HCT116 (cell line): ENCODE measurements at regions not wholly inside any gene's neighbourhood (a gene's known extent, or its start where the extent isn't known, plus 50 kb on each side); places are given as distances from the start of the nearest gene placed in this dataset.

Experiments
- ATAC-seq: fragments of 200-7000 bp; cut with Tn5 transposase; 2 replicates; pipeline ENCODE4 v1.9.1; 2020; ENCODE audit warnings: mild to moderate bottlenecking, moderate library complexity
- BruUV-seq: library from RNA; stranded (reverse); fragments of 400-500 nt; replicated peaks from 2 replicates; lab custom pipeline; 2021; lab: Mats Ljungman, UMichigan
- CTCF ChIA-PET: fragments of 300-600 bp; sonication (Branson Sonifier 250); formaldehyde crosslinking; loops from one replicate; lab custom pipeline; 2021; ENCODE audit warnings: antibody characterized with exemption; lab: Charles Lee
- POLR2A ChIA-PET: fragments of 300-600, 350-600 bp; sonication (Branson Sonifier 250); formaldehyde crosslinking; loops from one replicate; lab custom pipeline; 2021; ENCODE audit warnings: antibody characterized with exemption; lab: Charles Lee
- RAD21 ChIA-PET, 2 experiments: fragments of 300-600 bp; sonication (Branson Sonifier 250); formaldehyde crosslinking; loops; one replicate each; lab custom pipeline; 2023; ENCODE audit warnings: low total read pairs in 2 of 2; ENCODE audit not compliant: uncharacterized antibody in 2 of 2, unreplicated experiment in 2 of 2, low non-redundant PET in 1 of 2; lab: Charles Lee
- DNase-seq: peaks from one replicate; pipeline ENCODE4 v3.0.0-alpha.2; 2010; ENCODE audit warnings: low read depth, low spot score
- H2AFZ ChIP-seq: fragments of 200-600 bp; shearing (Covaris generic), sonication (generic); 2 replicates; pipeline ENCODE4 v1.6.1; 2017; ENCODE audit warnings: low read depth, mixed run types, mixed read lengths, antibody characterized with exemption, low read length; ENCODE audit not compliant: poor library complexity, severe bottlenecking
- H3K27ac ChIP-seq: 2 replicates; pipeline ENCODE4 v1.5.1; 2012; ENCODE audit warnings: low read depth, low read length
- H3K27me3 ChIP-seq: fragments of 200-600 bp; sonication (generic); 2 replicates; pipeline ENCODE4 v1.6.1; 2016; ENCODE audit warnings: mixed run types, low read length, mixed read lengths; ENCODE audit not compliant: insufficient read depth
- H3K36me3 ChIP-seq, 2 experiments: fragments of 200-500 bp in 1 of 2; fragments of 200-600 bp in 1 of 2; sonication (Bioruptor generic) in 1 of 2; sonication (generic) in 1 of 2; 2 replicates each; pipeline versions ENCODE4 v1.5.1 to v1.6.1; 2014 to 2016; ENCODE audit warnings: low read length in 2 of 2, inconsistent platforms in 1 of 2, mixed read lengths in 1 of 2, mixed run types in 1 of 2; ENCODE audit not compliant: insufficient read depth in 2 of 2, control insufficient read depth in 1 of 2
- H3K4me1 ChIP-seq, 2 experiments: fragments of 200-600 bp in 1 of 2; sonication (generic) in 1 of 2; 2 replicates each; pipeline versions ENCODE4 v1.5.1 to v1.6.1; 2012 to 2017; ENCODE audit warnings: low read length in 2 of 2, inconsistent platforms in 1 of 2, mild to moderate bottlenecking in 1 of 2, mixed read lengths in 1 of 2, mixed run types in 1 of 2, moderate library complexity in 1 of 2; ENCODE audit not compliant: insufficient read depth in 2 of 2, control insufficient read depth in 1 of 2
- H3K4me2 ChIP-seq: fragments of 200-600 bp; sonication (generic); 2 replicates; pipeline ENCODE4 v1.6.1; 2017; ENCODE audit warnings: mixed run types, low read length, mixed read lengths
- H3K4me3 ChIP-seq, 2 experiments: fragments of 200-600 bp in 1 of 2; sonication (generic) in 1 of 2; replicated peaks in 1 of 2; 2 replicates each; pipeline ENCODE4 v1.5.1; 2011 to 2016; ENCODE audit warnings: low read length in 2 of 2, control low read depth in 1 of 2, low read depth in 1 of 2, mild to moderate bottlenecking in 1 of 2, mixed read lengths in 1 of 2, mixed run types in 1 of 2
- H3K79me2 ChIP-seq: fragments of 200-600 bp; sonication (generic); 2 replicates; pipeline ENCODE4 v1.6.1; 2017; ENCODE audit warnings: mild to moderate bottlenecking, mixed run types, low read length, moderate library complexity, mixed read lengths; ENCODE audit not compliant: insufficient read depth
- H3K9ac ChIP-seq: fragments of 200-600 bp; sonication (generic); 2 replicates; pipeline ENCODE4 v1.6.1; 2016; ENCODE audit warnings: low read length, mixed read lengths
- H3K9me2 ChIP-seq: fragments of 200-600 bp; sonication (generic), shearing (Covaris generic); 2 replicates; pipeline ENCODE4 v1.6.1; 2017; ENCODE audit warnings: mixed run types, mild to moderate bottlenecking, moderate library complexity; ENCODE audit not compliant: insufficient read depth
- H3K9me3 ChIP-seq, 2 experiments: fragments of 200-500 bp in 1 of 2; fragments of 200-600 bp in 1 of 2; sonication (Bioruptor generic) in 1 of 2; sonication (generic) in 1 of 2; 2 replicates each; pipeline ENCODE4 v1.6.1; 2014 to 2017; ENCODE audit warnings: low read length in 2 of 2, mixed read lengths in 2 of 2, inconsistent platforms in 1 of 2, low read depth in 1 of 2, mild to moderate bottlenecking in 1 of 2, mixed run types in 1 of 2, moderate library complexity in 1 of 2; ENCODE audit not compliant: control insufficient read depth in 1 of 2, insufficient read depth in 1 of 2
- H4K20me1 ChIP-seq: fragments of 200-600 bp; sonication (generic), shearing (Covaris generic); 2 replicates; pipeline ENCODE4 v1.6.1; 2017; ENCODE audit warnings: mixed run types, mild to moderate bottlenecking, moderate library complexity; ENCODE audit not compliant: insufficient read depth
- ATF3 ChIP-seq: IDR thresholded peaks from 2 replicates; pipeline ENCODE4 v1.6.1; 2012
- CEBPB ChIP-seq: IDR thresholded peaks from 2 replicates; pipeline ENCODE4 v1.6.1; 2012; ENCODE audit warnings: low read depth
- ELF1 ChIP-seq: IDR thresholded peaks from 2 replicates; pipeline ENCODE4 v1.6.1; 2012; ENCODE audit warnings: low read depth, borderline replicate concordance
- EZH2phosphoT487 ChIP-seq: fragments of 200-600 bp; IDR thresholded peaks from 2 replicates; pipeline ENCODE4 v1.6.1; 2018; ENCODE audit warnings: antibody characterized with exemption, borderline replicate concordance
- JUND ChIP-seq: IDR thresholded peaks from 2 replicates; pipeline ENCODE4 v1.6.1; 2012
- POLR2A ChIP-seq: IDR thresholded peaks from 2 replicates; pipeline ENCODE4 v1.7.0; 2011; ENCODE audit warnings: borderline replicate concordance; ENCODE audit not compliant: insufficient read depth, insufficient read length; ENCODE audit errors: extremely low read depth
- POLR2AphosphoS5 ChIP-seq: IDR thresholded peaks from 2 replicates; pipeline ENCODE4 v1.6.1; 2011; ENCODE audit warnings: mild to moderate bottlenecking, low read depth, low read length, moderate library complexity
- REST ChIP-seq: IDR thresholded peaks from 2 replicates; pipeline ENCODE4 v1.6.1; 2012; ENCODE audit warnings: low read depth
- SIN3A ChIP-seq: IDR thresholded peaks from 2 replicates; pipeline ENCODE4 v1.6.1; 2012; ENCODE audit warnings: low read depth
- SP1 ChIP-seq: IDR thresholded peaks from 2 replicates; pipeline ENCODE4 v1.6.1; 2012; ENCODE audit warnings: low read depth
- SRF ChIP-seq: IDR thresholded peaks from 2 replicates; pipeline ENCODE4 v1.6.1; 2012; ENCODE audit warnings: low read depth
- TCF7L2 ChIP-seq: IDR thresholded peaks from 2 replicates; pipeline ENCODE4 v1.7.0; 2011; ENCODE audit warnings: borderline replicate concordance, inconsistent platforms; ENCODE audit not compliant: insufficient read depth, insufficient read length; ENCODE audit errors: extremely low read depth
- ZFX ChIP-seq: fragments of 450-650 bp; IDR thresholded peaks from 2 replicates; pipeline ENCODE4 v1.6.1; 2017
- ZNF274 ChIP-seq: fragments of 200-500 bp; sonication (Bioruptor generic); IDR thresholded peaks from 2 replicates; pipeline ENCODE4 v1.6.1; 2014; ENCODE audit warnings: mild to moderate bottlenecking, low read depth, low read length, inconsistent platforms
- intact Hi-C: fragments of 100-400 bp; cut with micrococcal nuclease; formaldehyde crosslinking; loops from 2 replicates; pipeline ENCODE4 v1.10.0; 2022
- TF ChIP-seq, protein P1 (sequence below), 3 experiments: fragments of 200-600 bp in 1 of 3; sonication (generic) in 1 of 3; IDR thresholded peaks in 2 of 3; conservative IDR thresholded peaks in 1 of 3; 2 replicates each; pipeline ENCODE4 v1.5.1; 2012 to 2017; ENCODE audit warnings: low read depth in 2 of 3, low read length in 2 of 3, antibody characterized with exemption in 1 of 3, borderline replicate concordance in 1 of 3, control low read depth in 1 of 3, mild to moderate bottlenecking in 1 of 3, mixed read lengths in 1 of 3, mixed run types in 1 of 3, moderate library complexity in 1 of 3; ENCODE audit not compliant: insufficient read depth in 1 of 3

DNA sequence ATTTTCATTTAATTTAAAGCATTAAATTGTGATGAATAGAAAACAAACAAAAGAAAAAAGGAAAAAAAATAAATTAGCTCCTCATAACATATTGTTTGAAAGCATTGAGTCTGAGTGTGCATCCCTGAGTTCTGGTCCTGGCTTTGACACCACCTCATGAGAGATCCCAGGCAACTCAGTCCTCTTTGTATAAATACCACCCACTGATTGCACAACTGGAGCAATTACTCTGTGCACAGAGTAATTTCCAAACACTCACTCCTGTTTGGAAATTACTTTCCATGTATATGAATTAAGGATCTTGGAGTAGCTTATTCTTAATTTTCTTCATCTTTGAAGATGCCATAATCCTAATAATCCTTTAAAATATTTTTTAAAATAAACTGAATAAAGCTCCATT, 59.4 kb upstream of the C5orf46 start:
- Histone ChIP-seq H3K9ac (no peak overlapping the region), H3K79me2 (no peaks in the 10 kb centered on the region), H2AFZ (no peak overlapping the region), H3K9me2 (no peaks in the 10 kb centered on the region)
- no TSS peak for BruUV-seq
- RAD21 ChIA-PET, result no interaction called here
- TF ChIP-seq ELF1 (no peak), ZNF274 (no peak), POLR2AphosphoS5 (no peak)
- TF ChIP-seq, protein P1, sequence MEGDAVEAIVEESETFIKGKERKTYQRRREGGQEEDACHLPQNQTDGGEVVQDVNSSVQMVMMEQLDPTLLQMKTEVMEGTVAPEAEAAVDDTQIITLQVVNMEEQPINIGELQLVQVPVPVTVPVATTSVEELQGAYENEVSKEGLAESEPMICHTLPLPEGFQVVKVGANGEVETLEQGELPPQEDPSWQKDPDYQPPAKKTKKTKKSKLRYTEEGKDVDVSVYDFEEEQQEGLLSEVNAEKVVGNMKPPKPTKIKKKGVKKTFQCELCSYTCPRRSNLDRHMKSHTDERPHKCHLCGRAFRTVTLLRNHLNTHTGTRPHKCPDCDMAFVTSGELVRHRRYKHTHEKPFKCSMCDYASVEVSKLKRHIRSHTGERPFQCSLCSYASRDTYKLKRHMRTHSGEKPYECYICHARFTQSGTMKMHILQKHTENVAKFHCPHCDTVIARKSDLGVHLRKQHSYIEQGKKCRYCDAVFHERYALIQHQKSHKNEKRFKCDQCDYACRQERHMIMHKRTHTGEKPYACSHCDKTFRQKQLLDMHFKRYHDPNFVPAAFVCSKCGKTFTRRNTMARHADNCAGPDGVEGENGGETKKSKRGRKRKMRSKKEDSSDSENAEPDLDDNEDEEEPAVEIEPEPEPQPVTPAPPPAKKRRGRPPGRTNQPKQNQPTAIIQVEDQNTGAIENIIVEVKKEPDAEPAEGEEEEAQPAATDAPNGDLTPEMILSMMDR (IDR thresholded peaks at IDR 0.05 in 2 of 3, conservative IDR thresholded peaks at IDR 0.05 in 1 of 3; ENCODE audit: borderline replicate concordance in 1 of 3, insufficient read depth in 1 of 3, low read depth in 2 of 3, low read length in 2 of 3), result no peak
- TF ChIP-seq, all 23 proteins: peak for 0
- ChIA-PET POLR2A (no interaction called here), CTCF (no interaction called here)
- Histone ChIP-seq H3K4me3 (no peak overlapping the region), H3K36me3 (no peaks in the 10 kb centered on the region), H3K9me3 (no peaks in the 10 kb centered on the region), H3K4me2 (no peak overlapping the region), H3K4me1 (no peaks in the 10 kb centered on the region), H3K27ac (no peak overlapping the region), H3K27me3 (no peaks in the 10 kb centered on the region), H4K20me1 (no peaks in the 10 kb centered on the region)
- no peak for DNase-seq
- no peak for ATAC-seq
- intact Hi-C loops, result no loop called here

GRCh38 chr5:147963948-147964693, 57.8 kb upstream of the C5orf46 start:
- Histone ChIP-seq H3K27me3 (no peaks in the 10 kb centered on the region), H3K9me2 (no peaks in the 10 kb centered on the region), H3K27ac (no peak overlapping the region), H3K9ac (no peak overlapping the region), H2AFZ (no peak overlapping the region), H3K36me3 (no peaks in the 10 kb centered on the region), H3K79me2 (no peaks in the 10 kb centered on the region), H3K4me2 (no peak overlapping the region), H4K20me1 (no peaks in the 10 kb centered on the region), H3K4me3 (no peak overlapping the region), H3K4me1 (no peaks in the 10 kb centered on the region), H3K9me3 (no peaks in the 10 kb centered on the region)
- POLR2A ChIA-PET, result no interaction called here
- intact Hi-C loops, result no loop called here
- CTCF ChIA-PET, result no interaction called here
- RAD21 ChIA-PET, result no interaction called here
- DNase-seq (no peak), ATAC-seq (no peak)
- no TSS peak for BruUV-seq
- TF ChIP-seq SRF (no peak), REST (no peak), TCF7L2 (no peak), ATF3 (no peak), SIN3A (no peak), SP1 (no peak), EZH2phosphoT487 (no peak), ZNF274 (no peak), POLR2A (no peak), ZFX (no peak), POLR2AphosphoS5 (no peak), JUND (no peak), CEBPB (no peak), ELF1 (no peak)
